HG03095 (cell line): ENCODE measurements at regions not wholly inside any gene's neighbourhood (a gene's known extent, or its start where the extent isn't known, plus 50 kb on each side); places are given as distances from the start of the nearest gene placed in this dataset.

Experiments used
- ATAC-seq: cut with Tn5 transposase; IDR thresholded peaks from one replicate; pipeline ENCODE4 v1.9.1; 2021; ENCODE audit warnings: moderate library complexity; ENCODE audit not compliant: unreplicated experiment

GRCh38 chr13:60282186-60282585 lies 114.8 kb upstream of the TDRD3 start:
- no peak for ATAC-seq

DNA sequence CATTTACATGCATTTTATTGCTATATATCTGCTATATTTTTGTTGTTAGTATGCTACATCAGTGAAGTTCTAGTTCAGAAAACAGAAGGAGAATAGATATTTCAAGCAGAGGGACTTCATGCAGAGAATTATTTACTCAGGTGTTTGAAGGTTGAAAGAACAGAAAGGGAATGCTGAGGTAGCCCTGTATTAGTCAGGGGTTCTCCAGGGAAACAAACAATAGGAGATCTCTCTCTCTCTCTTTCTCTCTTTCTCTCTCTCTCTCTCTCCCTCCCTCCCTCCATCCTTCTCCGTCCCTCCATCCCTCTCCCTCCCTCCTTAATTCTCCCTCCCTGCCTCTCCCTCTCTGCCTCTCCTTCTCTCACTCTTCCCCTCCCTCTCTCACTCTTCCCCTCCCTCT lies 114.3 kb upstream of the TDRD3 start:
- ATAC-seq, result no peak

GRCh38 chr13:60286707-60287106 lies 110.3 kb upstream of the TDRD3 start:
- ATAC-seq, result no peak

- no peak for ATAC-seq
Observed at GRCh38 chr13:60288569-60288968, 108.5 kb upstream of the TDRD3 start.

DNA sequence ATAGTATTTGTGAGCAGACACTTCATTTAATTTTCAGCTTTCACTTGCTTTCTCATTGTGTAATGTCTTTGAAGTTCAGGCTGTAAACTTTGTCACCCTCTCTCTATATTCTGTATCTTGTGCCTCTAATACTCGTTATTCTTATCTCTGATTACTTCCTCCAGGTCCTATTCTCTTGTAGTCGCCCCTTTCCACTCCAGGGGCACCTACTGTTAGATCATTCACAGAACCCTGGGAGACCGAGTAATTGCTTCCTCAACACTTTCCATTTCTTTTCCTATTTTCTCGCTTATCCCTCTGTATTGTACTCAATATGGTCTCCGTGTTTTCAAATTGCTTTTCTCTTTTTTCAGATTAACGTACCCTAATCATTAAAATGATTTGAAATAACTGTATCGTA lies 93.9 kb upstream of the TDRD3 start:
- no peak for ATAC-seq

GRCh38 chr13:60311527-60311926 lies 85.5 kb upstream of the TDRD3 start:
- ATAC-seq, result no peak

- ATAC-seq, result no peak
Observed at GRCh38 chr13:60312851-60313505, 84.0 kb upstream of the TDRD3 start.

- ATAC-seq, result no peak
Observed at GRCh38 chr13:60318186-60318585, 78.8 kb upstream of the TDRD3 start.

GRCh38 chr13:60324131-60324530 lies 72.9 kb upstream of the TDRD3 start:
- no peak for ATAC-seq

- no peak for ATAC-seq
Observed at GRCh38 chr13:60326273-60326672, 70.7 kb upstream of the TDRD3 start.

DNA sequence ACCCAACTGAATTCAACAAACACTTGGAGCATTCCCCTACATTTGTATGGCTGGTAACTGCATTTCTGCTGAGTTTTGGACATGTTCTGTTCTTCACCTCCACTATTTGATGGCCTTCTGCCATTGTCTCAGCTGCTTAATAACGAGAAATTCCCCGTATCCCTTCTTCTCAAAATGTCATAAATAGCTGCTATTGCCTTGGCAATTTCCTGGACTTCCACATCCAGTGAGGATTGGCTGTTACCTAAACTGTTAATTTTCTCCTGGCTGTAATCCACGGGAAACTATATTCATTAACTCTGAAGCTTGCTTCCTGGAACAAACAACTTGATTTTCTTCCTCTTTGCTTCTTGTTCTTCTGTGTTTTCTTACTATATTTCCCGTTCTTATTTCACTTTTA lies 69.5 kb upstream of the TDRD3 start:
- no peak for ATAC-seq

GRCh38 chr13:60328073-60328472 lies 68.9 kb upstream of the TDRD3 start:
- no peak for ATAC-seq

DNA sequence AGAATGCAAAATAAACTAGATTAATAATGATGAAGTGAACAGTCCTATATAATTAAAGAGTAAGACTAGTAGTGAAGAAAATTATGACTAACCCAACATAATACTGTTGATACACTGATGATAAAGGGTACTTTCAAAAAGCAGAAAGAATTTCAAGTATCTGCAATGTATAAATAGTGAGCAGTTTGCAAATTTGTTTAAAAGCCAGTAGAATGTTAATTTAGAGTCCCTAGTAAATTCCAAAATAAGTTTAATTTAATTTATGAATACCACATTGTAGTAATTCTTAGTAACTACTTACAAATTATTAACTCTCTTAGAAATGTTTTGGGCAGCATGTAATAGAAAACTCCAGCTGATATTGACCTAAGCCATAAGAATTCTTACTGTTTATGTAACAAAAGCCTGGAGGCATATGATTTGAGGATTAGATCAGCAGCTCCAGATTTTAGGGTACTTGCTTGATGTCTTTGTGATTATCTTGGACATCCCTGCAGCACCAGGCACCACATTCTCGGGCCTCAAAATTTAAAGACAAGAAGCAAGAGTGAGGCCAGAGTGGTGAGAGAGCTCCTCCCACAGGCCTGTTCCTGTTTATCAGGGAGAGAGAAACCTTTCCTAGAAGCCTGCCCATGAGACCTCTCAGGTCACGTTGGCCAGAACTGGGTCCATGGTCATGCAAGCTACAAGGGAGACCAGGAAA lies 67.6 kb upstream of the TDRD3 start:
- ATAC-seq, result peak; percentile 70

DNA sequence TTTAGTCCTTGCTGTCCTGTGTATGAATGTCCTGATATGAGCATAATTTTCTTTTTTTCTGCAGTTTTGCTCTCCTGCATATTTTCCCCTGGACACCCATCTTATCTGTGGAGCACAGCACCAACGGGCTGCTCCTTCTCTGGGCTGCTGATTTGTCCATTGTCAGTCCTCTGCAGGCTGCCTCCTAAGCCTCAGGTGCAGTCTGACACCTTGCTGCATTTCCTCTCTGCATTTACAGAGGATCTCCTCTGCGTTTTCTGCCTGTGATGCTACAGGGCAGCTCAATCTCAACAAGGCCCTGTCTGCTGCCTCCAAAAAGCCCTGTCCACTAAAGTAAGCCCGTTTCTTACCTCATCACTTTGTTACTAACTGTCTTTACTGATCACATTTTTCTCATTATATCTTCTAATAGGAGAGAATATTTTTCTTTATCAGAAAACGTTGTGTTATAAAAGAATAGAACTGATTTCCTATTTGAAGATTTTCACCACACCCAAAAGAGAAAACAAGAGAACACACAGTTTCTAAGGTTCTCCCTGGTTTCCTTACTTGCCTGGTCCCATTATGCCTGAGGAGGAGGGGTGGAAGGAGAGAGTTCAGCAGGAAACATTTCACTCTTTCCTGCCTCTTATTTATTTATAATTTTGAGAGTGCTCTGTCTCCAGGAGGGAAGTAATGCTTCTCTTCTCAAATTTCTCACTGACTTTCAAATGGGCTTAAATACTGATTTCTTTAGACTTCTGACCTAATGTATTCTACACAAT lies 65.6 kb upstream of the TDRD3 start:
- ATAC-seq, result no peak

GRCh38 chr13:60332682-60333081 lies 64.3 kb upstream of the TDRD3 start:
- no peak for ATAC-seq

GRCh38 chr13:60334310-60334709 lies 62.7 kb upstream of the TDRD3 start:
- no peak for ATAC-seq

DNA sequence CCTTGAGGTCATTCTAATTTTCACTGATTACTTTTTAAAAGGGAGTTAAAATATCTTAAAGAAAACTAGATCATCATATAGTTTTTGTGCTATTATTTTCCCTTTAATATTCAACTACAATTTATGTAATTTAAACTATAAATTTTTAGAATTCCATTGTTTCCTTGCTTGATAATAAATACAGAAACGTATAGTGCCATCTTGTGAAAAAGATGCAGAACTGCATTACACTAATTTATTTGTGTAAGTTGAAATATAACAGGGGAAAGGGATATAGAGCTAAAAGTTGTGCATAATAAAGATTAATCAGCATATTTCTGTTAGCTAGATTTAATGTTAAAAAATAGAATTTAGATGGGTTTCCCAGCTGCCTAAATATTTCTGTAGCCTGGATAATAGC lies 61.5 kb upstream of the TDRD3 start:
- no peak for ATAC-seq

GRCh38 chr13:60338754-60339153 lies 58.3 kb upstream of the TDRD3 start:
- no peak for ATAC-seq

DNA sequence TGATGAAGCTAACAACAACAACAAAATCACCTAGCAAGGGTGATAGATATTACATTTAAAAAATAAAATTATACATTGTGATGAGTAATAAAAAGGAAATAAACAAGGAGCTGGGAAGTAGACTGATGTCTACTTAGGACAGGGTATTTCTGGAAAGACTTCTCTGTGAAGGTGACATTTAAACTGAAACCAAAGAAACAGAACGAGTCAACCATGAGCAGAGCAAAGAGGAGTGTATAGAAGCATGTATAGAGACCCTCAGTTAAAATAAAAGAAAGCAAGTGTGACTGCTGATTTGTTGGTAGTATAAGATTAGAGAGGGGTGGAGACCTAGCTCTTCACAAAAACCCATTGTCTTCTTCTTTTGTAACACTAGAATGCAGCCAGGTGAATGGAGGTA lies 53.0 kb upstream of the TDRD3 start:
- ATAC-seq, result no peak

GRCh38 chr13:60347174-60347573 lies 49.8 kb upstream of the TDRD3 start:
- no peak for ATAC-seq
